ENCODE measurements at regions not wholly inside any gene's neighbourhood (a gene's known extent, or its start where the extent isn't known, plus 50 kb on each side); places are given as distances from the start of the nearest gene placed in this dataset.

DNA sequence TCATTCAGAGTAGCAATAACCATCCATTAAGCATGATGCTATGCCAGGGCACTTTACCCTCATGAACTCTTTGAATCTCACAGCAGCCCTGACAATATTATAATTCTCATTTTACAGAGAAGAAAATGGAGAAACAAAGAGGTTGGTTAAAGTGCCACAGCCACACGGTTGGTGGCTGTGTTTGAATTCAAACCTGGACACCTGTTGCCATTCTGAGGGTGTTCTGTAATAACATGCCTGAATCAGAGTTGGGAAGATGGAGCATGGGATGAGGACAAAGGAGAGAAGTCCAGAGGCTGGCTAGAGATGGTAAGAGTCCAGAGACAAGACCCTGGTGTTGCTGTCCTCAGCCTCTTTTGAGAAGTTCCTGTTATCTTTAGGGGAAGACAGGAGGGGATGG, 127.7 kb downstream of the DHX35 start:
- Histone ChIP-seq H3K56ac (replicated peaks; ENCODE audit: insufficient read length, low read depth, low read length) (no peak overlapping the region), H4K91ac (replicated peaks; ENCODE audit: insufficient read length, low read length) (no peak overlapping the region), H3K27me3 (replicated peaks in 1 of 4; ENCODE audit: control insufficient read depth in 3 of 4, extremely low read depth in 1 of 4, insufficient read depth in 3 of 4, low read length in 3 of 4) (peaks cover 0 to 2% (median 0%) of the 10 kb centered on the region in 4 experiments; a peak in 2 of 7 replicates), H3K18ac (ENCODE audit: extremely low read depth, low read length) (no peak overlapping the region), H3K4me2 (ENCODE audit: insufficient read depth in 1 of 2, low read depth in 2 of 2, low read length in 2 of 2) (no peak overlapping the region), H3K23ac (ENCODE audit: insufficient read length) (no peak overlapping the region), H4K5ac (ENCODE audit: insufficient read length, low read depth, low read length) (no peak overlapping the region), H2BK20ac (ENCODE audit: low read length) (no peak overlapping the region), H2BK12ac (ENCODE audit: low read depth, low read length) (no peak overlapping the region), H2BK5ac (ENCODE audit: low read depth, low read length) (no peak overlapping the region), H2AK5ac (ENCODE audit: low read depth, low read length) (no peak overlapping the region), H3K27ac (ENCODE audit: low read depth, low read length) (no peak overlapping the region), H2AFZ (ENCODE audit: low read length) (no peak overlapping the region), H3K4ac (replicated peaks; ENCODE audit: insufficient read length, low read depth, low read length) (no peak overlapping the region), H3K36me3 (ENCODE audit: control insufficient read depth in 2 of 4, insufficient read depth in 4 of 4, low read length in 3 of 4) (no peaks in the 10 kb centered on the region), H3K4me3 (ENCODE audit: extremely low read depth in 1 of 4, insufficient read depth in 2 of 4, low read depth in 3 of 4, low read length in 4 of 4) (no peak overlapping the region), H3K79me1 (ENCODE audit: low read depth, low read length) (no peaks in the 10 kb centered on the region), H4K8ac (ENCODE audit: extremely low read depth, insufficient read depth, low read length) (no peak overlapping the region), H3K9me3 (ENCODE audit: insufficient read depth in 2 of 2, low read depth in 1 of 2, low read length in 1 of 2) (no peaks in the 10 kb centered on the region), H3K9ac (replicated peaks in 1 of 4; ENCODE audit: extremely low read depth in 1 of 4, low read depth in 3 of 4, low read length in 3 of 4) (no peak overlapping the region), H2BK15ac (ENCODE audit: low read length) (no peak overlapping the region), H4K20me1 (replicated peaks in 1 of 2; ENCODE audit: control insufficient read depth in 1 of 2, insufficient read depth in 2 of 2, low read length in 2 of 2) (no peaks in the 10 kb centered on the region), H3K79me2 (ENCODE audit: control insufficient read depth in 1 of 2, insufficient read depth in 2 of 2, low read length in 2 of 2) (no peaks in the 10 kb centered on the region), H3K14ac (ENCODE audit: insufficient read length) (no peak overlapping the region), H2BK120ac (replicated peaks; ENCODE audit: low read depth, low read length) (no peak overlapping the region), H3K4me1 (replicated peaks in 1 of 4; ENCODE audit: control insufficient read depth in 3 of 4, insufficient read depth in 4 of 4, low read length in 3 of 4) (0 out of 7 replicates have a peak, but pooled peaks cover 0 to 2% (median 0%) of the 10 kb centered on the region in 4 experiments), H3K23me2 (ENCODE audit: low read depth, low read length) (no peaks in the 10 kb centered on the region; the same call in 1 of the 2 replicates)
- WGBS, 2 experiments (ENCODE audit: extremely low coverage in 1 of 2, insufficient coverage in 1 of 2, insufficient read length in 1 of 2, insufficient replicate concordance in 2 of 2, low coverage in 1 of 2, low lambda C conversion rate in 2 of 2, missing lambda C conversion rate in 1 of 2) = 93% methylated on average over 1 of the region's 1 CpG; no CpG with 5 or more reads in 1 of the 2 experiments
- DNase-seq (ENCODE audit: low read depth in 1 of 2, low spot score in 2 of 2) = no peak
- ChIA-PET POLR2A (ENCODE audit: partially characterized antibody) (interaction anchor here (1.2 kb wide), 1 partner anchor 128 kb away, joined by 3 read pairs; the partner anchor contains the start of gene DHX35), CTCF (ENCODE audit: partially characterized antibody) (interaction anchor here (1.9 to 15.4 kb wide), 4 partner anchors 9 to 39 kb away, joined by 12 to 197 read pairs (median 24); no protein-coding TSS in a partner anchor)
- TF ChIP-seq SRF (IDR thresholded peaks at IDR 0.05; ENCODE audit: low read depth, low read length) (no peak), MAFK (IDR thresholded peaks at IDR 0.05; ENCODE audit: low read depth, low read length) (no peak), BRCA1 (IDR thresholded peaks at IDR 0.05; ENCODE audit: low read depth, low read length) (no peak), SIRT6 (IDR thresholded peaks at IDR 0.05; ENCODE audit: low read length) (no peak), ASH2L (IDR thresholded peaks at IDR 0.05; ENCODE audit: low read length) (no peak), SAP30 (IDR thresholded peaks at IDR 0.05; ENCODE audit: insufficient read depth, insufficient replicate concordance, low read length) (no peak), YY1 (IDR thresholded peaks at IDR 0.05; ENCODE audit: low read depth, low read length) (no peak), CREB1 (IDR thresholded peaks at IDR 0.05) (no peak), SUZ12 (IDR thresholded peaks at IDR 0.05; ENCODE audit: low read length) (no peak), POLR2A (IDR thresholded peaks at IDR 0.05; ENCODE audit: control extremely low read depth in 1 of 2, low read depth in 2 of 2, low read length in 2 of 2) (no peak), SP2 (IDR thresholded peaks at IDR 0.05; ENCODE audit: low read length) (no peak)
- TF ChIP-seq, protein P1, sequence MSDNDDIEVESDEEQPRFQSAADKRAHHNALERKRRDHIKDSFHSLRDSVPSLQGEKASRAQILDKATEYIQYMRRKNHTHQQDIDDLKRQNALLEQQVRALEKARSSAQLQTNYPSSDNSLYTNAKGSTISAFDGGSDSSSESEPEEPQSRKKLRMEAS (IDR thresholded peaks at IDR 0.05) = no peak
- TF ChIP-seq, protein P2, sequence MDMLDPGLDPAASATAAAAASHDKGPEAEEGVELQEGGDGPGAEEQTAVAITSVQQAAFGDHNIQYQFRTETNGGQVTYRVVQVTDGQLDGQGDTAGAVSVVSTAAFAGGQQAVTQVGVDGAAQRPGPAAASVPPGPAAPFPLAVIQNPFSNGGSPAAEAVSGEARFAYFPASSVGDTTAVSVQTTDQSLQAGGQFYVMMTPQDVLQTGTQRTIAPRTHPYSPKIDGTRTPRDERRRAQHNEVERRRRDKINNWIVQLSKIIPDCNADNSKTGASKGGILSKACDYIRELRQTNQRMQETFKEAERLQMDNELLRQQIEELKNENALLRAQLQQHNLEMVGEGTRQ (IDR thresholded peaks at IDR 0.05; ENCODE audit: low read length) = no peak
- no peak for FAIRE-seq
